Prostate gland (tissue), 2 donors: ENCODE measurements at regions not wholly inside any gene's neighbourhood (a gene's known extent, or its start where the extent isn't known, plus 50 kb on each side); places are given as distances from the start of the nearest gene placed in this dataset.

ENCODE experiments used
- DNase-seq: peaks from one replicate; pipeline ENCODE4 v3.0.0-alpha.2; 2019; ENCODE audit warnings: low spot score
- H3K27ac ChIP-seq, 2 donors: fragments of 200-600 bp; sonication (generic); 2 replicates each; pipeline ENCODE4 v1.5.1; 2017 to 2019
- H3K27me3 ChIP-seq: fragments of 200-600 bp; sonication (generic); replicated peaks from 2 replicates; pipeline ENCODE4 v1.5.1; 2019; ENCODE audit not compliant: insufficient read depth
- H3K36me3 ChIP-seq, 2 donors: fragments of 200-600 bp; sonication (generic); 1 replicate in 1 of 2; 2 replicates in 1 of 2; pipeline versions ENCODE4 v1.5.1 to v1.8.1; 2017 to 2019
- H3K4me1 ChIP-seq: fragments of 200-600 bp; sonication (generic); replicated peaks from 2 replicates; pipeline ENCODE4 v1.5.1; 2019
- H3K4me3 ChIP-seq, 2 donors: fragments of 200-600 bp; sonication (generic); 2 replicates each; pipeline ENCODE4 v1.5.1; 2017 to 2019
- H3K9me3 ChIP-seq: fragments of 200-600 bp; sonication (generic); 2 replicates; pipeline ENCODE4 v1.5.1; 2017
- CTCF ChIP-seq, 4 experiments: fragments of 200-600 bp in 2 of 4; fragments of 450-650 bp in 2 of 4; sonication (generic) in 2 of 4; IDR thresholded peaks; 1 replicate in 3 of 4; 2 replicates in 1 of 4; pipeline ENCODE4 v1.5.1; 2016 to 2019; ENCODE audit warnings: antibody characterized with exemption in 4 of 4, mild to moderate bottlenecking in 2 of 4, moderate library complexity in 2 of 4
- POLR2A ChIP-seq: fragments of 450-650 bp; IDR thresholded peaks from one replicate; pipeline ENCODE4 v1.6.1; 2016; ENCODE audit warnings: antibody characterized with exemption, mild to moderate bottlenecking
- POLR2AphosphoS5 ChIP-seq: sonication (generic); formaldehyde crosslinking; IDR thresholded peaks from one replicate; pipeline ENCODE4 v1.6.1; 2017; ENCODE audit warnings: antibody characterized with exemption
- WGBS: methylation state at CpG from one replicate; pipeline ENCODE4 v1.1.5; 2018; 5-methylcytosine and 5-hydroxymethylcytosine counted together
- intact Hi-C: fragments of 100-400 bp; cut with DNase I; formaldehyde crosslinking; loops from one replicate; pipeline ENCODE4 v1.14.2; 2022

DNA sequence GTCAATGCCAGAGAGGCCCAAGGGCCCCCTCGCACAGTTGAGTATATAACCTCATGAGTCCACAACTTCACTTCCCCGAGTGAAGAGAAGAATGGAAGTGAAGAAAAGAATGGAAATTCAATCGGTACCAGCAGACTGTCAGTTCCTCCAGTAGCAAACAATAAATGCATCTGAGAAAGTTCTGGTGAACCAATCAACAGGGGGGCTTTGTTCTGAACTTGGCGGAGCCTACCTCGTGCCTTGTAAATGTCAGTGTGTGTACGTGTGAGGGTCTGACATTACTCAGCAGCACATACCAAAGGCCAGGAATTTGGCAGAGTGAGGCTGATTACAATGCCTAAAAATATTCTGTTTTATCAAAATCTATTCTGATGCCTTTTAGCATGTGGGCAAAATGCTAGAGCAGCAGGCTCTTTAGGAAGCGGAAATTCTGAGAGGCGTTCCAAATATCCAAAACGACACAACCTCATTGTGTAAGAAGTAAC is 238.5 kb downstream of the LTN1 start:
- no peak overlapping the region for H3K4me3 ChIP-seq
- DNase-seq, result peak; percentile 31
- peak; percentile 64 for TF ChIP-seq POLR2AphosphoS5
- TF ChIP-seq POLR2A, result no peak
- TF ChIP-seq CTCF (IDR thresholded peaks at IDR 0.05), result no peak
- H3K36me3 ChIP-seq, result no peaks in the 10 kb centered on the region
- H3K27ac ChIP-seq, result peak overlapping the region; percentile 43 to 58
- intact Hi-C loops, result loop anchor here (5.0 kb wide), 2 partner anchors 68 to 163 kb away; no protein-coding TSS in a partner anchor
- no peaks in the 10 kb centered on the region for H3K9me3 ChIP-seq
- H3K27me3 ChIP-seq, result no peaks in the 10 kb centered on the region
- WGBS, result 24% methylated on average over 9 of the region's 9 CpGs
- H3K4me1 ChIP-seq, result no peaks in the 10 kb centered on the region

- Histone ChIP-seq H3K4me1 (no peaks in the 10 kb centered on the region), H3K9me3 (no peaks in the 10 kb centered on the region), H3K36me3 (no peaks in the 10 kb centered on the region), H3K27me3 (no peaks in the 10 kb centered on the region), H3K27ac (peak overlapping the region in 1 of 2 donors; percentile 22), H3K4me3 (no peak overlapping the region)
- intact Hi-C loops, result loop anchor here (5.0 kb wide), 2 partner anchors 70 to 165 kb away; no protein-coding TSS in a partner anchor
- WGBS, result 77% methylated on average over 2 of the region's 2 CpGs
- DNase-seq, result no peak
- TF ChIP-seq CTCF (IDR thresholded peaks at IDR 0.05) (no peak), POLR2AphosphoS5 (no peak), POLR2A (no peak)
Measured at GRCh38 chr21:28752131-28752530, 240.5 kb downstream of the LTN1 start.

- WGBS, result 87% methylated on average over 3 of the region's 3 CpGs
- Histone ChIP-seq H3K4me3 (no peak overlapping the region), H3K36me3 (no peaks in the 10 kb centered on the region), H3K4me1 (no peaks in the 10 kb centered on the region), H3K27ac (no peak overlapping the region), H3K27me3 (no peaks in the 10 kb centered on the region), H3K9me3 (no peaks in the 10 kb centered on the region)
- no peak for DNase-seq
- intact Hi-C loops, result loop anchor here (5.0 kb wide), 2 partner anchors 71 to 166 kb away; no protein-coding TSS in a partner anchor
- no peak for TF ChIP-seq CTCF (IDR thresholded peaks at IDR 0.05)
- TF ChIP-seq POLR2AphosphoS5, result no peak
- TF ChIP-seq POLR2A, result no peak
Measured at GRCh38 chr21:28751176-28751575, 241.5 kb downstream of the LTN1 start.

GRCh38 chr21:28750565-28750964 is 242.1 kb downstream of the LTN1 start:
- intact Hi-C loops, result loop anchor here (5.0 kb wide), 2 partner anchors 72 to 167 kb away; no protein-coding TSS in a partner anchor
- WGBS, result 93% methylated on average over 5 of the region's 5 CpGs
- Histone ChIP-seq H3K4me3 (no peak overlapping the region), H3K9me3 (no peaks in the 10 kb centered on the region), H3K27ac (no peak overlapping the region), H3K4me1 (no peaks in the 10 kb centered on the region), H3K36me3 (no peaks in the 10 kb centered on the region), H3K27me3 (no peaks in the 10 kb centered on the region)
- TF ChIP-seq POLR2AphosphoS5, result no peak
- no peak for TF ChIP-seq POLR2A
- no peak for TF ChIP-seq CTCF (IDR thresholded peaks at IDR 0.05)
- DNase-seq, result no peak

DNA sequence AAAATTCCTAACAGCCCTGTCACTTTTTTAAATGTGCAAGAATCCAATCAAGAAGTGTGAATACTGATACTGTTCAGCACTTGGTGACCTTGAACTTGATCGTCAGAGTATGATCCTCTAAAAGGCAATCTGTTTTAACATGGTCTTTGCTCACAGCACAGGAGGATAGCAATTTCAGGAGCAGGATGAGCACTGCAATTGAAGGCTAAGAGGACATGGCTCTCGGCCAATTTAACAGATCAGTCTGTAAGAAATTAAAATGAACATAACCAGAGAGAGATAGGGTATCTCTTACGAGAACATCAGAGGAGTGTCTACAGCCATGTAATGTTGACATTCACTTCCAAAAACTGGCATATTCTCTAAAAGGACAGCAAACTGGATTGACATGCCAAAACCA is 243.1 kb downstream of the LTN1 start:
- Histone ChIP-seq H3K4me1 (no peaks in the 10 kb centered on the region), H3K27ac (no peak overlapping the region), H3K4me3 (no peak overlapping the region), H3K9me3 (no peaks in the 10 kb centered on the region), H3K36me3 (no peaks in the 10 kb centered on the region), H3K27me3 (no peaks in the 10 kb centered on the region)
- no peak for DNase-seq
- intact Hi-C loops, result loop anchor here (5.0 to 10.0 kb wide), 4 partner anchors 193 to 1785 kb away; partner anchors contain the start of gene ADAMTS5
- WGBS, result 73% methylated on average over 3 of the region's 3 CpGs
- TF ChIP-seq POLR2A (no peak), CTCF (IDR thresholded peaks at IDR 0.05) (no peak), POLR2AphosphoS5 (no peak)
